ENCODE measurements at regions not wholly inside any gene's neighbourhood (a gene's known extent, or its start where the extent isn't known, plus 50 kb on each side); places are given as distances from the start of the nearest gene placed in this dataset.
"Not testable (repeated sequence)": the region's sequence is repeated elsewhere in the genome, so short reads cannot be mapped to it uniquely, and the experiment has no call there.

DNA sequence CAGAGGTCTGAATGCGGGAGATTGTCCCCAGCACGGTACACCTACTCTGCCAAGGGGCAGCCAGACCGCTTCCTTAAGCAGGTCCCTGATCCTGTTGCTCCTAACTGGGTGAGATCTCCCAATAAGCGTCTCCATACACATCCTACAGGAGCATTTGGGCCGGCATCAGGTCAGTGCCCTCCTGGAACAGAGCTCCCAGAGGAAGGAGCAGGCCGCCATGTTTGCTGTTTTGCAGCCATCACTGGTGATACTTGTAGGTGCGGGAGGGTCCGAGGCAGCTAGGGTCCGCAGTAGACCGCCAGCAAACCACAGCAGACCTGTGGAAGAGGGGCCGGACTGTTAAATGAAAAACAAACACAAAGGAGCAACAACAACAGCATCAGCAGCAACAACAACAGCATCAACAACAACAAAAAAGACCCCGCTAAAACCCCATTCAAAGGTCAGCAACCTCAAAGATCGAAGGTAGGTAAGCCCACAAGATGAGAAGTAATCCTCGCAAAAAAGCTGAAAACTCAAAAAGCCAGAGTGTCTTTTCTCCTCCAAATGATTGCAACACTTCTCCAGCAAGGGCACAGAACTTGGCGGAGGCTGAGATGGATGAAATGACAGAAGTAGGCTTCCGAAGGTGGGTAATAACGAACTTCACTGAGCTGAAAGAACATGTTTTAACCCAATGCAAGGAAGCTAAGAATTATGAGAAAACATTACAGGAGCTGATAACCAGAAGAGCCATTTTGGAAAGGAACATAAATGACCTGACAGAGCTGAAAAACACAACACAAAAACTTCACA, 79.0 kb upstream of the CDH7 start:
- DNase-seq (ENCODE audit: low spot score): no peak

DNA sequence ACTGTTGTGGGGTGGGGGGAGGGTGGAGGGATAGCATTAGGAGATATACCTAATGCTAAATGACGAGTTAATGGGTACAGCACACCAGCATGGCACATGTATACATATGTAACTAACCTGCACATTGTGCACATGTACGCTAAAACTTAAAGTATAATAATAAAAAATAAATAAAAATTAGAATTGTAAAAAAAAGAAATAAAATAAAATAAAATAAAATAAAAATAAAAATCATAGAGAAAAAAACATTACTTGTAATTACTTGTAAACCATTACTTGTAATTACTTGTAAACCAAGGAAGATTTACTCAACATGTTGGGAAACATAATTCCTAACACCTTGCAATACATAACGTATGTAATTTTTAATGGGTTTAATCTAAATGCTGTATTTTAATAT, 80.7 kb upstream of the CDH7 start:
- not testable (repeated sequence) for DNase-seq (ENCODE audit: low spot score)

More for the DNA sequence above, 79.0 kb upstream of the CDH7 start:
- TF ChIP-seq, protein P1, sequence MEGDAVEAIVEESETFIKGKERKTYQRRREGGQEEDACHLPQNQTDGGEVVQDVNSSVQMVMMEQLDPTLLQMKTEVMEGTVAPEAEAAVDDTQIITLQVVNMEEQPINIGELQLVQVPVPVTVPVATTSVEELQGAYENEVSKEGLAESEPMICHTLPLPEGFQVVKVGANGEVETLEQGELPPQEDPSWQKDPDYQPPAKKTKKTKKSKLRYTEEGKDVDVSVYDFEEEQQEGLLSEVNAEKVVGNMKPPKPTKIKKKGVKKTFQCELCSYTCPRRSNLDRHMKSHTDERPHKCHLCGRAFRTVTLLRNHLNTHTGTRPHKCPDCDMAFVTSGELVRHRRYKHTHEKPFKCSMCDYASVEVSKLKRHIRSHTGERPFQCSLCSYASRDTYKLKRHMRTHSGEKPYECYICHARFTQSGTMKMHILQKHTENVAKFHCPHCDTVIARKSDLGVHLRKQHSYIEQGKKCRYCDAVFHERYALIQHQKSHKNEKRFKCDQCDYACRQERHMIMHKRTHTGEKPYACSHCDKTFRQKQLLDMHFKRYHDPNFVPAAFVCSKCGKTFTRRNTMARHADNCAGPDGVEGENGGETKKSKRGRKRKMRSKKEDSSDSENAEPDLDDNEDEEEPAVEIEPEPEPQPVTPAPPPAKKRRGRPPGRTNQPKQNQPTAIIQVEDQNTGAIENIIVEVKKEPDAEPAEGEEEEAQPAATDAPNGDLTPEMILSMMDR (IDR thresholded peaks at IDR 0.05; ENCODE audit: extremely low read depth, missing control alignments): no peak

DNA sequence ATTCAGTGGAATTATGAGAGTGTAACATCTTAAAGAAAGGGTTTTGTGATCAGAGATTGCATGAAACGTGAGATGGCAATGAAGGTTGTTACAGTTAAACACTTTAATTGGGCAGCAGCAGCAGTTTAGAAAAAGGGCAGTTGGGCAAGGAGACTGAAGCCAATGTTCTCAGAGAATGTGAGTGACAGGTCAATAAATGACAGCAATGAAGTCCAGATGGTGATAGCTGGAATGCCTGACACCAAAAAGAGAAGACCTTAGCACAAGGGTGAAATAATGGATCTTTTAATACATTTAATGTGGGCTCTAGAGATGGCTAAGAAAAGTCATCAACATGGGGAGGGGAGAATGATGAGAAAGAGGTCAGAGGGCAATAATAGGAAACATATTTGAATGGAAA, 89.4 kb upstream of the CDH7 start:
- TF ChIP-seq, protein P1 (IDR thresholded peaks at IDR 0.05; ENCODE audit: extremely low read depth, missing control alignments): no peak
- no peak for DNase-seq (ENCODE audit: low spot score)

DNA sequence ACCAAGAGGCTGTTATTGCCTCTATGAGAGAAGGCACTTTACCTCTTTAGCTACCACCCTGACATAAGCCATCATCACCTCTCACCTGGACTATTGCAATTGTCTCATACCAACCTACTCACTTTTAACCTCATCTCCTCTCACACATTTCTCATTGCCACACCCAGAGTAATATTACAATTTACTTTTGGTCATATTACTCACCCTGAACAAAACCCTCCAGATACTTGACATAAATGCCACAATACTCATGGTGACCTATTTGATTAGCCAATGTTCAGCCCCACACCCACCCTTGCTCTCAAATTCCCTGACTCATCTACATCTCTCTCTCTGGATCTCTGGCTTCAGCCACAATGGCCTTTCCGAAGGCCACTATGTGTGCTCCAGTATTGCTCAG, 90.9 kb upstream of the CDH7 start:
- TF ChIP-seq, protein P1 (IDR thresholded peaks at IDR 0.05; ENCODE audit: extremely low read depth, missing control alignments): no peak
- no peak for DNase-seq (ENCODE audit: low spot score)

DNA sequence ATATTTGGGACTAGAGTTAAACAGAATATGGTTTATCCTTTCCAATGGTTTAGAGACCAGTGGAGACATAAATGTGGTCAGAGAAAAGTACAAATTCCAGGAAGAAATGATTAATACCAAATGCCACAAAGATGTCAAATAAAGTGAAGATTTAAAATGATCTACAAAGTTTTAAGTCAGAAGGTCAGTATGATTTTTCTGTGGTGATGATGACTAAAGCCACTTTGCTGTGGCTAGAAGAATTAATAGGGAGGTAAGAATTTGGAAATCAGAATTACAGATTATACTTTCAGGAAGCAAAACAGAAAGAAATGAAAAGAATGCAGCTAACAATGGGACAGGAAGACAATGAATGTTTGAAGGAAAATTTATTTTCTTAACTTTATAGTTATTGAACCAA, 91.5 kb upstream of the CDH7 start:
- DNase-seq (ENCODE audit: low spot score): no peak
- TF ChIP-seq, protein P1 (IDR thresholded peaks at IDR 0.05; ENCODE audit: extremely low read depth, missing control alignments): no peak

DNA sequence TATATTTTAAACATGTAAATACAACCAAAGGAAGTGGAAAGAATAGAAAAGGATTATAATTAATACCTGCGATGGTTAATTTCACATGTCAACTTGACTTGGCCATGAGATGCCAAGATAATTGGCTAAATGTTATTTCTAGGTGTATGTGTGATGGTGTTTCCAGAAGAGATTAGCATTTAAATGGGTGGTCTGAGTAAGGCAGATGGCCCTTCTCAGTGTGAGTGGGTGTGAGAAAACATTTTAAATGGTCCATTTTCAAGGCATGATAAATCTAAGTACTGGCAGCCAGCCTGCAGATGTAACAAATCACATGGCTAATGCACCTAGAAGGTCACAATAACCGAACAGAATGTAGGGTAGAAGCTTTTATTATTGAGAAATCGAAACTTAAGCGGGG, 99.6 kb upstream of the CDH7 start:
- DNase-seq (ENCODE audit: low spot score): no peak
- TF ChIP-seq, protein P1 (IDR thresholded peaks at IDR 0.05; ENCODE audit: extremely low read depth, missing control alignments): no peak

DNA sequence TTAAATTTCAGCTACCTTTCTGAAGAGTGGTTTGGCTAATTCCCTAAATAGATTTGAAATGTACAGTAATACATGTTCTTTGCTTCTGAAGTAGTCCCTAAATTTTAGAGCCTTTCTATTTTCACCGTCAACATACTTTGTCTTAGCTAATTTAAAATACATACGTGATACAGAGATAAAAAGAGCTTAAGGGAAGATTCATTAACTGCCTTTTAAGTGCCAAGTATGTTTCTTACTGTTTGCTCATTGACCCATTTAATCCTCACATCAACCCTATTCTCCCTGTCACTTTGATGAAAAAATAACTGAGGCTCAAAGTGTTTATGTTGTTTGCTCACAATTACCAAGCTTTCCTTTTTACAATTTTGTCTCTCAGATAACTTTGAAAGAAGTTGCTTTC, 118.6 kb upstream of the CDH7 start:
- TF ChIP-seq, protein P1 (IDR thresholded peaks at IDR 0.05; ENCODE audit: extremely low read depth, missing control alignments): no peak
- DNase-seq (ENCODE audit: low spot score): no peak

DNA sequence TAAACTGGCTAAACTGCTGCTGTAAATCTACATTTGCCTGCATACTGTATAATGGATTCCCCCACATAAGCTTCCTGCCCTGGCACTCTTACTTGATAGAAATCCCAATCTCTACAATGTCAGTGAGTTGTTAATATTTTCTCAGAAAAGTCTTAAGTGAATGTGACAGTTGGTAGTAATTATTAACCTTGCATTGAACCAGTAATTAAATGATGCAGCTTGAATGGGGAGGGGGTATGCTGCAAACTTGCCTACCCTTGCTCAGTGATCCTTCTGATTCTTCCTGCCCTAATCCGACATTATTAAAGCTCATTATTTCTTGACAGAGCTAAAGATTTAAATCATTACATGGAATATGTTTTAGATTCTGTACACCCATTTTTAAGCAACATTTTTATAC, 119.0 kb upstream of the CDH7 start:
- DNase-seq (ENCODE audit: low spot score): no peak
- TF ChIP-seq, protein P1 (IDR thresholded peaks at IDR 0.05; ENCODE audit: extremely low read depth, missing control alignments): no peak

All from GM20000 (cell line).